ENCODE measurements at regions not wholly inside any gene's neighbourhood (a gene's known extent, or its start where the extent isn't known, plus 50 kb on each side); places are given as distances from the start of the nearest gene placed in this dataset.

DNA sequence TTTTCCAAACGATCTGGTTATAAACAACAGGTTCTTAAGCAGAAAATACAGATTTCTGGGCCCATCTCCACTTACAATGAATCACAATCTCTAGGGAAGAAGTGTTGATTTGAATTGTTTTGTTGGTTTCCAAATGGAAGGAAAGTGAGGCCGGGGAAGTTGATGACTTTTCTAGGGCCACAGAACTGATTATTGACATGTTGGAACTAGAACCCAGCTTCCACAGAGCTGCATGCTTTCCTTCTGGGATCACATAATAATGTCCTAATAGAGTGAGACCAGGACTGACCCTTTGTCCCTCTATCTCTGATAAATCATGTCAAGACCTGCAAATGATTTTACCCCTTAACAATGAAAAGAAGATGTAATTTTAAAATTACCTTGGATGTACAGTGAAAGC, 332.2 kb downstream of the OSR1 start:
- TF ChIP-seq, protein P1, sequence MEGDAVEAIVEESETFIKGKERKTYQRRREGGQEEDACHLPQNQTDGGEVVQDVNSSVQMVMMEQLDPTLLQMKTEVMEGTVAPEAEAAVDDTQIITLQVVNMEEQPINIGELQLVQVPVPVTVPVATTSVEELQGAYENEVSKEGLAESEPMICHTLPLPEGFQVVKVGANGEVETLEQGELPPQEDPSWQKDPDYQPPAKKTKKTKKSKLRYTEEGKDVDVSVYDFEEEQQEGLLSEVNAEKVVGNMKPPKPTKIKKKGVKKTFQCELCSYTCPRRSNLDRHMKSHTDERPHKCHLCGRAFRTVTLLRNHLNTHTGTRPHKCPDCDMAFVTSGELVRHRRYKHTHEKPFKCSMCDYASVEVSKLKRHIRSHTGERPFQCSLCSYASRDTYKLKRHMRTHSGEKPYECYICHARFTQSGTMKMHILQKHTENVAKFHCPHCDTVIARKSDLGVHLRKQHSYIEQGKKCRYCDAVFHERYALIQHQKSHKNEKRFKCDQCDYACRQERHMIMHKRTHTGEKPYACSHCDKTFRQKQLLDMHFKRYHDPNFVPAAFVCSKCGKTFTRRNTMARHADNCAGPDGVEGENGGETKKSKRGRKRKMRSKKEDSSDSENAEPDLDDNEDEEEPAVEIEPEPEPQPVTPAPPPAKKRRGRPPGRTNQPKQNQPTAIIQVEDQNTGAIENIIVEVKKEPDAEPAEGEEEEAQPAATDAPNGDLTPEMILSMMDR (IDR thresholded peaks at IDR 0.05), result no peak
- TF ChIP-seq POLR2AphosphoS5 (IDR thresholded peaks at IDR 0.05) (no peak), POLR2A (IDR thresholded peaks at IDR 0.05) (no peak), EP300 (IDR thresholded peaks at IDR 0.05) (no peak)

Data from gastroesophageal sphincter (tissue), 3 donors.